K562 (cell line): ENCODE measurements at regions not wholly inside any gene's neighbourhood (a gene's known extent, or its start where the extent isn't known, plus 50 kb on each side); places are given as distances from the start of the nearest gene placed in this dataset.

Source experiments
- ATAC-seq: fragments of 200-7000 bp; cut with Tn5 transposase; 3 replicates; pipeline ENCODE4 v1.9.1; 2020; ENCODE audit warnings: moderate library complexity
- BruUV-seq: library from RNA; stranded (reverse); fragments of 400-500 nt; replicated peaks from 2 replicates; lab custom pipeline; 2021; lab: Mats Ljungman, UMichigan
- CTCF ChIA-PET: fragments of 300-600 bp; formaldehyde crosslinking; extraction: SDS; loops from one replicate; lab custom pipeline; 2021; ENCODE audit warnings: low intra/inter-chr PET ratio; lab: Yijun Ruan, JAX
- POLR2A ChIA-PET: fragments of 300-600, 350-650 bp; sonication (Branson Sonifier 250); formaldehyde crosslinking; extraction: SDS; loops from one replicate; lab custom pipeline; 2021; ENCODE audit warnings: antibody characterized with exemption, inconsistent platforms; lab: Yijun Ruan, JAX
- DNase-seq, 4 experiments: peaks; one replicate each; pipeline versions ENCODE4 v3.0.0 to v3.0.0-alpha.2; 2011 to 2018; ENCODE audit warnings: low spot score in 3 of 4, mixed read lengths in 3 of 4; ENCODE audit errors: extremely low read depth in 1 of 4
- FAIRE-seq: peaks from 2 replicates; lab custom pipeline; 2011; peaks lifted over from hg19 to GRCh38; lab: Jason Lieb, UNC
- H2AFZ ChIP-seq: 2 replicates; pipeline ENCODE4 v1.6.0; 2011; ENCODE audit warnings: low read depth, low read length, control low read depth, inconsistent platforms
- H3K27ac ChIP-seq: fragments of 200-600 bp; 3 replicates; pipeline ENCODE4 v1.8.0; 2011; ENCODE audit warnings: low read depth, mild to moderate bottlenecking, control low read depth, inconsistent platforms, low read length, moderate library complexity, mixed read lengths; ENCODE audit errors: extremely low read depth
- H3K27me3 ChIP-seq, 2 experiments: fragments of 300-600 bp in 1 of 2; 2 replicates in 1 of 2; 3 replicates in 1 of 2; pipeline versions ENCODE4 v1.6.0 to v1.8.0; 2011; ENCODE audit warnings: inconsistent platforms in 2 of 2, low read length in 2 of 2, mild to moderate bottlenecking in 1 of 2, mixed read lengths in 1 of 2, moderate library complexity in 1 of 2; ENCODE audit not compliant: control insufficient read depth in 2 of 2, insufficient read depth in 2 of 2
- H3K36me3 ChIP-seq: fragments of 300-600 bp; 3 replicates; pipeline ENCODE4 v1.8.0; 2011; ENCODE audit warnings: mild to moderate bottlenecking, low read length, inconsistent platforms; ENCODE audit not compliant: control insufficient read depth, insufficient read depth
- H3K4me1 ChIP-seq, 2 experiments: fragments of 200-600 bp in 1 of 2; replicated peaks in 1 of 2; 2 replicates in 1 of 2; 3 replicates in 1 of 2; pipeline versions ENCODE4 v1.5.1 to v1.8.0; 2011; ENCODE audit warnings: inconsistent platforms in 2 of 2, low read length in 2 of 2, mild to moderate bottlenecking in 1 of 2, mixed read lengths in 1 of 2, moderate library complexity in 1 of 2; ENCODE audit not compliant: control insufficient read depth in 2 of 2, insufficient read depth in 2 of 2
- H3K4me2 ChIP-seq: 2 replicates; pipeline ENCODE4 v1.6.1; 2011; ENCODE audit warnings: low read length, control low read depth, inconsistent platforms, mixed read lengths; ENCODE audit not compliant: insufficient read depth
- H3K4me3 ChIP-seq: fragments of 200-600 bp; sonication (generic), shearing (Covaris generic); 2 replicates; pipeline ENCODE4 v1.5.1; 2016; ENCODE audit warnings: control low read depth, inconsistent platforms
- H3K79me2 ChIP-seq: fragments of 200-600 bp; 3 replicates; pipeline ENCODE4 v1.8.0; 2011; ENCODE audit warnings: low read length, inconsistent platforms; ENCODE audit not compliant: control insufficient read depth, insufficient read depth
- H3K9ac ChIP-seq, 2 experiments: 2 replicates each; pipeline versions ENCODE4 v1.6.0 to v1.6.1; 2011; ENCODE audit warnings: low read depth in 2 of 2, low read length in 2 of 2, control low read depth in 1 of 2, inconsistent platforms in 1 of 2, mild to moderate bottlenecking in 1 of 2, mixed read lengths in 1 of 2; ENCODE audit not compliant: insufficient read depth in 1 of 2
- H3K9me1 ChIP-seq: one replicate; pipeline ENCODE4 v1.6.0; 2011; ENCODE audit warnings: inconsistent platforms, mild to moderate bottlenecking, low read length, moderate library complexity; ENCODE audit not compliant: control insufficient read depth, insufficient read depth
- H3K9me3 ChIP-seq: replicated peaks from 2 replicates; pipeline ENCODE4 v1.5.1; 2011; ENCODE audit warnings: low read depth, low read length, inconsistent platforms; ENCODE audit not compliant: control insufficient read depth, insufficient read depth
- H4K20me1 ChIP-seq: replicated peaks from 2 replicates; pipeline ENCODE4 v1.6.1; 2011; ENCODE audit warnings: low read length, inconsistent platforms, mixed read lengths; ENCODE audit not compliant: control insufficient read depth, insufficient read depth
- CC2D1A ChIP-seq: fragments of 450-650 bp; IDR thresholded peaks from 2 replicates; pipeline ENCODE4 v1.6.1; 2017; ENCODE audit warnings: mild to moderate bottlenecking
- CHD7 ChIP-seq: fragments of 200-600 bp; sonication (generic); IDR thresholded peaks from one replicate; pipeline ENCODE4 v1.6.1; 2012; ENCODE audit warnings: mild to moderate bottlenecking, low read depth, low read length, inconsistent platforms
- HIVEP1 ChIP-seq: fragments of 250-450 bp; sonication (Bioruptor Pico); IDR thresholded peaks from 2 replicates; pipeline ENCODE4 v1.4.0; 2020; ENCODE audit warnings: mild to moderate bottlenecking
- NFE2 ChIP-seq: IDR thresholded peaks from 2 replicates; pipeline ENCODE4 v1.6.1; 2014; ENCODE audit warnings: antibody characterized with exemption, low read depth
- SREBF2 ChIP-seq: sonication (generic); formaldehyde crosslinking; IDR thresholded peaks from 2 replicates; pipeline ENCODE4 v1.4.0; 2020; ENCODE audit warnings: mild to moderate bottlenecking, missing genetic modification reagents
- TRIM28 ChIP-seq: fragments of 450-650 bp; IDR thresholded peaks from 2 replicates; pipeline ENCODE4 v1.6.1; 2017
- WHSC1 ChIP-seq: IDR thresholded peaks from one replicate; pipeline ENCODE4 v1.6.1; 2012; ENCODE audit warnings: low read length, control low read depth, inconsistent platforms
- ZHX1 ChIP-seq: fragments of 150-350 bp; conservative IDR thresholded peaks from 2 replicates; pipeline ENCODE4 v1.6.1; 2014; ENCODE audit warnings: low read length
- ZNF347 ChIP-seq: fragments of 450-650 bp; formaldehyde crosslinking; IDR thresholded peaks from 2 replicates; pipeline ENCODE4 v1.4.0; 2020; ENCODE audit warnings: low read depth, mild to moderate bottlenecking, moderate library complexity
- ZNF551 ChIP-seq: fragments of 250-450 bp; sonication (Bioruptor Pico); IDR thresholded peaks from 2 replicates; pipeline ENCODE4 v1.5.0; 2021; ENCODE audit warnings: mild to moderate bottlenecking, moderate library complexity
- WGBS: fragments of 100-300 bp; shearing (Covaris generic); methylation state at CpG from one replicate; pipeline ENCODE4 v1.1.6; 2016; ENCODE audit warnings: low coverage, mixed read lengths; ENCODE audit not compliant: insufficient coverage; ENCODE audit errors: missing lambda C conversion rate; 5-methylcytosine and 5-hydroxymethylcytosine counted together
- in situ Hi-C: fragments of 300-500 bp; cut with MboI; formaldehyde crosslinking; loops from 4 replicates; pipeline ENCODE4 v1.15.0; 2018; ENCODE audit warnings: inconsistent platforms, mixed read lengths
- intact Hi-C: fragments of 100-400 bp; cut with micrococcal nuclease; formaldehyde crosslinking; loops from 2 replicates; pipeline ENCODE4 v1.14.2; 2022

- TF ChIP-seq TRIM28 (no peak), HIVEP1 (CRISPR knock-in tag) (no peak), WHSC1 (no peak)
Observed at GRCh38 chrX:115419069-115419468, 129.6 kb downstream of the LUZP4 start (continued).

GRCh38 chrX:115423086-115423485 lies 133.6 kb downstream of the LUZP4 start:
- intact Hi-C loops, result no loop called here
- no peaks in the 10 kb centered on the region for H4K20me1 ChIP-seq
- ChIA-PET CTCF (no interaction called here), POLR2A (no interaction called here)
- ATAC-seq (no peak), DNase-seq (no peak), FAIRE-seq (no peak)
- H3K9me3 ChIP-seq, result no peaks in the 10 kb centered on the region
- H3K4me3 ChIP-seq, result no peak overlapping the region
- no peaks in the 10 kb centered on the region for H3K79me2 ChIP-seq
- no TSS peak for BruUV-seq
- in situ Hi-C loops, result no loop called here
- 0% methylated on average over 3 of the region's 3 CpGs for WGBS
- no peaks in the 10 kb centered on the region for H3K36me3 ChIP-seq
- H3K27me3 ChIP-seq, result no peaks in the 10 kb centered on the region
- H3K27ac ChIP-seq, result no peak overlapping the region
- H3K4me2 ChIP-seq, result no peak overlapping the region
- H3K4me1 ChIP-seq, result no peaks in the 10 kb centered on the region
- H2AFZ ChIP-seq, result no peak overlapping the region
- H3K9ac ChIP-seq, result no peak overlapping the region
- no peaks in the 10 kb centered on the region for H3K9me1 ChIP-seq
- TF ChIP-seq NFE2, result no peak
- no peak for TF ChIP-seq CHD7
- TF ChIP-seq ZHX1, result no peak
- TF ChIP-seq ZNF347 (CRISPR knock-in tag), result no peak
- TF ChIP-seq SREBF2 (CRISPR knock-in tag), result no peak
- TF ChIP-seq ZNF551 (CRISPR knock-in tag), result no peak
- no peak for TF ChIP-seq CC2D1A
